ENCODE measurements at regions not wholly inside any gene's neighbourhood (a gene's known extent, or its start where the extent isn't known, plus 50 kb on each side); places are given as distances from the start of the nearest gene placed in this dataset.
"Not testable (repeated sequence)": the region's sequence is repeated elsewhere in the genome, so short reads cannot be mapped to it uniquely, and the experiment has no call there.

- no peak for DNase-seq (ENCODE audit: low spot score)
These were observed 741.1 kb upstream of the B3GALT2 start for GRCh38 chr1:193927550-193927949.

GRCh38 chr1:193926956-193927355 is 740.5 kb upstream of the B3GALT2 start:
- no peak for DNase-seq (ENCODE audit: low spot score)

DNA sequence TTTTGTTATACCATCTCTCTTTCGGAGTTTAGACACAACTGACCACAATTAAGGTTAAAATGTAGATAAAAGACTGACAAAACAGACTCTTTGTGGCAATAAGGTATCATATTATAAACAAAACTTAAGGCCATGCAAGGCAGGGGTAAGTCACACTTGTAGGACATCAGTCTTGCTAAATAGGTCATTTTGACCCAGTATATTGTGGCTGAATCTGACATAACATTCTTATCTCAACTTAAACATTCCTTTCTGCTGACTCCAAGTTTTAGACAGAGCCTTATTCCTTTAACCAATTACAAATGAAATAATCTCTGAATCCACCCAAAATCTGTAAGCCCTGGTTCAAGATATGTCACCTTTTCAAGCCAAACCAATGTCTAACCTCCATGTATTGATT is 733.4 kb upstream of the B3GALT2 start:
- no peak for DNase-seq (ENCODE audit: low spot score)

GRCh38 chr1:193916452-193916851 is 730.0 kb upstream of the B3GALT2 start:
- no peak for DNase-seq (ENCODE audit: low spot score)

DNA sequence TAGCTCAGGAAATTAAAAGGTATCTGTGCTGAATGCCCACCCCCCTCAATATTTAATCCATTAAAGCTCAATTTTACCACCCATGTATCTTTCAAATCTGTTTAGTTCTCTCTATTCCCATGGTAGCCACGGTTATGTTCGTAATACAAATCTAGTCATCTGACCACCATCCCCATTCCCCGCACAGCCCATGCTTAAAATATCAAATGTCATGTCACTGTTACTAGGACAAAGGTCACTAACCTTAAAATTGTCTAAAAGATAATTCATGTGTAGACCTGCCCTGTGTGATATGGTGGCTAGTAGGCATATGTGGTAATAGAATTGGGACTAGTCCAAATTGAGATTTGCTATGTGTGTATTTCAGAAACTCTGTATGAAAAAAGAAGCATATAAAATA is 728.5 kb upstream of the B3GALT2 start:
- DNase-seq (ENCODE audit: low spot score), result no peak

DNA sequence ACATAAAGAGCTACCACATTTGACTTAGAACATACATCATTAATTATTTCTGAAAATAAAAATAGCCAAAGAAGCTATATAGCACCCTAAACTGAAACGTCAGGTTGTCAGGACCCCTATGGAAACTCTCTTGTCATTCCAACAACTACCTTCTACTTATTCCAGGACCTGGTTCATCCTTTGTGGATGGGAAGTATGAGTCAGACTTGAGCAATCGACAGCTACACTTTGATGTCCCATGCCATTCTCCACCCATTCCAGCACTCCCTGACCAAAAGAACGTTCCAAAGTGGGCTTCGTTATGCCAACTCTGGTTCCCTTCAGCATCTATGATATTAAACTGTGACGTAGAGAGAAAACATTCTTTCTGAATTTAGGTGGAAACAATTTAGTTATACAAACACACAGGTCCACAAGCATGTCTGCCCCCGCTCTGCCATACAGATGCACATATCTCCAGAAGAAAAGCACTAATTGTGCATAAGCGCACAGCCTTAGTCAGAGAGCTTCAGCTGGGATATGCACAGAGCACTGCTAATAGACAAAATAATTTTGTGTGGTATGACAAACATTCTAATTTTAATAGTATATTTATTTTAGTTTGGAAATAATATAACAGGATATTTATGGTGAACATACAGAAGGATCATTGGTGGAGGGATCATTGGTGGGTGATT is 723.1 kb upstream of the B3GALT2 start:
- DNase-seq (ENCODE audit: low spot score), result no peak

DNA sequence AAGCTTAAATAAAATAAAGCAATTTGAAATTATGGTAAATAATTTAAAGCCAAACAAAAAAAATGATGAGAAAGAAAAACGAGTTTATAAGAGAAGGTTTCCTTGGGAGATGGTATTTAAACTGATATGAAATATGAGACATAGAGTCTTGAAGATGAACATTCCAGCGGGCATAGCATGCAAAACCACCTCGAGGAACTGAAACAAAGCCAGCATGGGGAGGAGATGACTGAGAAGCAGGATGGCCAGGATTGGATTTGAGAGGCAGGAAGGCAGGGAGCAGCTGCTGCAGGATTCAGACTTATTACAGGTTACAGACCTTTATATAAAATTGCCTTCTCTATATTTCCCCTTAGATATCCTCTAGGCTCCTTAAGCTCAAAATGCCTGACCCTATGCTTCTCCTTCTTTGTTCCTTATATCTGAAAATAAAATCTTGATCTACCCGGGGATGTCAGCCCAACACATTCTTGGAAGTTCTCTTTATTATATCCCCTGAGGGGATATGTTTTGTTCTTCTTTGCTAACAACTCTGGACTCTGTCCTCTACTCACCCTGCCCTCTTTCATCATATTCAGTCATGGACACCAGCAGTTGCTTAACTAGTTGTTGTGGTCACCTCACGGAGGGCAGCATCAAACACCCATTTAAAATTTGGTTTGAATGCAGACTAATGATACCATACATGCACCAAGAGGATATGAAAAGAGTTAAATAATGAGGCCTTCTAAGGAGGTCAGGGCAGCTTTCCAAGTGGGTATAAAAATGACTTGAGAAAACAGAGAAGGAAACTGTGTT is 719.1 kb upstream of the B3GALT2 start:
- DNase-seq (ENCODE audit: low spot score), result no peak

DNA sequence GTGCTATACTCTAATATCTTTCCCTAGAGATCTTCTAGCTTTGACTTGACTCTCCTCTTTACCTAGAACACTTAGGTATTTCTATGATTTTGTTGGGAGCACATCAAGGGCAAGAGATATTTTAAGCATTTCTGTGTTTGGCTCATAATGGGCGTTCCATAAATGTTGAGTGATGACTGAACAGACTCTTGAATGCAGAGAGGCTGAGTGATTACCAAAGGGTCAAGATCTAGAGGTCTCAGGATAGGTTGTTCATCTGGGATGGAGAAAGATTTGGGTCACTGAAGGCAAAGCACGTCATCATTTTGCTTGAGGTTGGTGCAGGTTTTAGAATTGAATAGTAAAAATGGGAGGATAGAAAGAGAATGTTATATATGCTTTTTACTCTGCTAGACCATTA is 705.4 kb upstream of the B3GALT2 start:
- DNase-seq (ENCODE audit: low spot score), result no peak

DNA sequence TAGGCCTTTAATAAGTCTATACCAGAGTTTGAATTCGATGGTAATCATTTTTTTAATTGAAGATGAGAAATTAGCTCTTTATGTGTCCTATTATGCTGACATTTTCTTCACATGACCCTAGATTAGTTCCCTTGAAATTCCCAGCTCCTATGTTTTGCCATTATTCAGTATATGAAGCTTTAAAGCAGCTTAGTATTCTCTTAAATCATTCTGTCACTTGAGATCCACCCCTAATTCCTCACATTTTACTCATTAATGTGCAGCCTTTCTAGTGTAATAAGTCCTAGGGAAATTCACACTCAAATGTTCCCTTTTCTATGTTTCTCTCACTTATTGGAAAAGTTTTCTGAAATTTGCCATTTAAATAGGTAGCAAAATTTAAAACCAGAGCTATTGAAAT is 704.5 kb upstream of the B3GALT2 start:
- DNase-seq (ENCODE audit: low spot score), result no peak

GRCh38 chr1:193884848-193885558 is 698.6 kb upstream of the B3GALT2 start:
- DNase-seq (ENCODE audit: low spot score), result no peak

DNA sequence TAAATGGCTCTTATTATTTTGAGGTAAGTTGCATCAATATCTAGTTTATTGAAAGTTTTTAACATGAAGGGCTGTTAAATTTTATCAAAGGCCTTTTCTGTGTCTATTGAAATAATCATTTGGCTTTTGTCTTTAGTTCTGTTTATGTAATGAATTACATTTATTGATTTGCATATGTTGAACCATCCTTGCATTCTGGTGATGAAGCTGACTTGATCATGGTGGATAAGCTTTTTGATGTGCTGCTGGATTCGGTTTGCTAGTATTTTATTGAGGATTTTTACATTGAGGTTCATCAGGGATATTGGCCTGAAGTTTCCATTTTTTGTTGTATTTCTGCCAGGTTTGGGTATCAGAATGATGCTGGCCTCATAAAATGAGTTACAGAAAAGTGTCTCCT is 691.5 kb upstream of the B3GALT2 start:
- not testable (repeated sequence) for DNase-seq (ENCODE audit: low spot score)

DNA sequence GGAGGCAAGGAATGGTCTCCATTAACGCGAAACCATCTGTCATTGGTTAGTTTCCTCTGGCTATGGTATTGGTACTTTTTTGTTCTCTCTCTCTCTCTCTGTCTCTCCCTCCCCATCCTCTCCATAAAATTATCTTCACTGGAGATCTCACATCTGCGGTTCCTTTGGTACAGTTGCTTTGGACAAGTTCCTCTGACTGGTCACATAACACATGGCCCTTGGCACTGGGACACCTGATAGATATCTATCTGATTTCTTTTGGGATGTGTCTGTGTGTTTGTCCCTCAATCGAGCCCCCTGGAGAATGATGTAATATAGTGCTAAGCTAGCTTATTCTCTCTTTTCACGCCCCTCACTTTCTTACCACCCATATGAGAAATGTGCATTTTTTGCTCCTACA is 682.0 kb upstream of the B3GALT2 start:
- no peak for DNase-seq (ENCODE audit: low spot score)

GRCh38 chr1:193856261-193856660 is 669.8 kb upstream of the B3GALT2 start:
- no peak for DNase-seq (ENCODE audit: low spot score)

- DNase-seq (ENCODE audit: low spot score), result no peak
These were observed 664.3 kb upstream of the B3GALT2 start for GRCh38 chr1:193850745-193851144.

DNA sequence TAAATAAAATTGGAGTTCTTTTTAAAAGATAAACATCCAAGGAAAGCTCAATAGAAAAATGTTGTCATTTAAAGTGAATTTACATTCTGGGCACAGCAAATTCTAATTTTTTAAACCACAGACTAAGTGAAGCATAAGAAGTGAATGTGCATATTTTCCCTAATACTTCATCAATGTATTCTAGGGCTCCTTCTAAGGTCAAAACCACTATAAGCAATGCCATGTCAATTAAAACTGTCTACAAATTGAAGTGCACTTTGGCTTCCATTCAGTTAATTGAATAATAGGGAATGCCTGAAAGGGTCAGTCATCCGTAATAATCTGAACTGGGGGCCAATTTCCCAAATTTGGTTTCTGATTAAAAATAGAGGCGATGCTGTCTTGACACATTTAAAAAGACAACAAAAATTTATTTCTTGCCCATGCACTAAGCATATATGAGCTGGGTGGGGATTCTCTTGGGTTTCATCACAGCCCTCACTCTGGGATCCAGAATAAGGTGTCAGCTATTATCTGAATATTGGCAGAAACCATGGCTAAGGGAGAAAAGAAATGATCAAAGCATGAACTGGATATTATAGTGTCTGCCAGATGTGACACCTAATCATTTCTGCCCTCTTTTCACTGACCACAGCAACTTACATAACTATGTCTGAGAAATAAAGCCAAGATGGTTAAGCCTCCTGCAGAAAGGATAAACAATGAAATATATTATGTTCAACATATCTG is 660.6 kb upstream of the B3GALT2 start:
- DNase-seq (ENCODE audit: low spot score), result no peak

- DNase-seq (ENCODE audit: low spot score), result no peak
These were observed 660.0 kb upstream of the B3GALT2 start for GRCh38 chr1:193846411-193846810.

GRCh38 chr1:193841857-193842256 is 655.4 kb upstream of the B3GALT2 start:
- no peak for DNase-seq (ENCODE audit: low spot score)

GRCh38 chr1:193831465-193831864 is 645.1 kb upstream of the B3GALT2 start:
- no peak for DNase-seq (ENCODE audit: low spot score)

DNA sequence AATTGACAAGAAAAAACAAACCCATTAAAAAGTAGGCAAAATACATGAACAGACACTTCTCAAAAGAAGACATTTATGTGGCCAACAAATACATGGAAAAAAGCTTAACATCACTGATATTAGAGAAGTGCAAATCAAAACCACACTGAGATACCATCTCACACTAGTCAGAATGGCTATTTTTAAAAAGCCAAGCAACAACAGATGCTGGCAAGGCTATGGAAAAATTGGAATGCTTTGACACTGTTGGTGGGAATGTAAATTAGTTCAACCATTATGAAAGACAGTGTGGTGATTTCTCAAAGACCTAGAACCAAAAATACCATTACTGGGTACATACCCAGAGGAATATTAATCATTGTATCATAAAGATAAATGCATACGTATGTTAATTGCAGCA is 641.1 kb upstream of the B3GALT2 start:
- DNase-seq (ENCODE audit: low spot score), result no peak

DNA sequence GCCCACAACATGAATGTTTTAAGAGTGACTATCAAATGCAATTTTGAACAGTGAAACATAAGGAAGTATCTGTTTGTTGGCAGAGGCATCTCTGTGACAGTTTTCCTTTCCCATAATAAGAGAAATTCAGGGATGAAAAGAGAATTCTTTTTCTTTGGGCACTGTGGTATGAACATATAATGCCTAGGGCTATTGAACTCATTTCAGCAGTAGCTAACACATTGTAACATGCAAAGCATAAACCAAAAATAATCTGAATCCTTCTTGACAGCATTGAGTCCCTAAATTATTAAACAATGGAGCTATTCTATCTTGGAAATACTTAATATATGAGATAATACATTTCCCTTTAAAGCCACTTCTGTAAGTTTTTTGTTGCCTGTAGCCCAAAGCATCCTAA is 633.0 kb upstream of the B3GALT2 start:
- no peak for DNase-seq (ENCODE audit: low spot score)

GRCh38 chr1:193807208-193807607 is 620.8 kb upstream of the B3GALT2 start:
- DNase-seq (ENCODE audit: low spot score), result no peak
